GM03348 (cell line): ENCODE measurements at regions not wholly inside any gene's neighbourhood (a gene's known extent, or its start where the extent isn't known, plus 50 kb on each side); places are given as distances from the start of the nearest gene placed in this dataset.

ENCODE experiments used
- DNase-seq: peaks from one replicate; pipeline ENCODE4 v3.0.0; 2012; ENCODE audit warnings: low spot score

GRCh38 chr14:25150401-25150800, 100.5 kb upstream of the STXBP6 start:
- peak; percentile 30 for DNase-seq

- no peak for DNase-seq
Measured at GRCh38 chr14:25140411-25140810, 90.5 kb upstream of the STXBP6 start.

GRCh38 chr14:25136811-25137210, 86.9 kb upstream of the STXBP6 start:
- no peak for DNase-seq

- no peak for DNase-seq
Measured at GRCh38 chr14:25134184-25134583, 84.2 kb upstream of the STXBP6 start.

GRCh38 chr14:25132732-25133422, 82.9 kb upstream of the STXBP6 start:
- peak; percentile 70 for DNase-seq

- DNase-seq = no peak
Measured at GRCh38 chr14:25132094-25132493, 82.1 kb upstream of the STXBP6 start.

GRCh38 chr14:25122843-25123242, 72.9 kb upstream of the STXBP6 start:
- no peak for DNase-seq

GRCh38 chr14:25122211-25122610, 72.3 kb upstream of the STXBP6 start:
- no peak for DNase-seq

- DNase-seq = peak; percentile 68
Measured at GRCh38 chr14:25121337-25122129, 71.6 kb upstream of the STXBP6 start.

- no peak for DNase-seq
Measured at GRCh38 chr14:25120261-25120660, 70.3 kb upstream of the STXBP6 start.

GRCh38 chr14:25118671-25119070, 68.7 kb upstream of the STXBP6 start:
- no peak for DNase-seq

- no peak for DNase-seq
Measured at GRCh38 chr14:25117342-25117741, 67.4 kb upstream of the STXBP6 start.

- peak; percentile 15 for DNase-seq
Measured at GRCh38 chr14:25116607-25117006, 66.7 kb upstream of the STXBP6 start.

- DNase-seq = no peak
Measured at GRCh38 chr14:25113394-25113793, 63.4 kb upstream of the STXBP6 start.

GRCh38 chr14:25111061-25111601, 61.2 kb upstream of the STXBP6 start:
- DNase-seq = peak; percentile 75

- DNase-seq = no peak
Measured at GRCh38 chr14:25110106-25110505, 60.2 kb upstream of the STXBP6 start.

- DNase-seq = no peak
Measured at GRCh38 chr14:25108959-25109358, 59.0 kb upstream of the STXBP6 start.

- no peak for DNase-seq
Measured at GRCh38 chr14:25108291-25108690, 58.3 kb upstream of the STXBP6 start.

- no peak for DNase-seq
Measured at GRCh38 chr14:25103820-25104219, 53.9 kb upstream of the STXBP6 start.

GRCh38 chr14:25103271-25103670, 53.3 kb upstream of the STXBP6 start:
- no peak for DNase-seq

- no peak for DNase-seq
Measured at GRCh38 chr14:25102788-25103187, 52.8 kb upstream of the STXBP6 start.

GRCh38 chr14:25101276-25101675, 51.3 kb upstream of the STXBP6 start:
- DNase-seq = no peak
